ENCODE measurements at regions not wholly inside any gene's neighbourhood (a gene's known extent, or its start where the extent isn't known, plus 50 kb on each side); places are given as distances from the start of the nearest gene placed in this dataset.
A peak's percentile ranks its signal among the peaks of the same experiment; 100 is the strongest.

DNA sequence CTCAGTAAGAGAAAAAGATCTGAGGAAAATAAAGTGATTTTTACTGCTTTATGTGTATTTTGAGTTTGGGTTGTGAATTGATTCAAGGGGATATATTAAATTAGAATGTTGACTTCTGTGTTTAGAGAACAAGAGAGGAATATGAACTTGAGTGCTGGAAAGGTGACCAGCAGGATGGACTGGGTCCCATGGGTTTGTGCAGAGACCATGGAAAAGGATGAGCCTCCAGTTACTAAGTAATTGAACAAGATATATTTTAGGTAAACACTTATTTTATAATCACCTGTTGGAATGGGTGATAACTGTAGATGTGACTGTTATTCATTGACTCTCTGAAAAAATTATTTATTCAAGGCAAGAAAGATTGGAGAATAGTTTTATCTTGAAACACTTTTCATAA is 82.0 kb upstream of the TOP3B start:
- no peaks in the 10 kb centered on the region for H3K79me1 ChIP-seq (ENCODE audit: low read length)
- H2BK120ac ChIP-seq (ENCODE audit: low read depth, low read length) = no peak overlapping the region
- no peaks in the 10 kb centered on the region for H3K79me2 ChIP-seq (ENCODE audit: control insufficient read depth, insufficient read depth, low read length)
- H3K23ac ChIP-seq (ENCODE audit: low read length) = no peak overlapping the region
- no peak overlapping the region for H3K56ac ChIP-seq (ENCODE audit: low read length)
- no peak for DNase-seq
- H3K4ac ChIP-seq (ENCODE audit: low read depth, low read length) = no peak overlapping the region
- no peak overlapping the region for H3K27ac ChIP-seq (ENCODE audit: low read depth, low read length)
- no peak overlapping the region for H4K5ac ChIP-seq (ENCODE audit: low read length)
- H3K4me1 ChIP-seq (ENCODE audit: control insufficient read depth, low read depth, low read length) = no peaks in the 10 kb centered on the region
- peaks cover 7% of the 10 kb centered on the region for H3K27me3 ChIP-seq (ENCODE audit: insufficient read depth, low read length, poor library complexity)
- H3K9ac ChIP-seq (ENCODE audit: low read length) = no peak overlapping the region
- no peak overlapping the region for H4K8ac ChIP-seq (ENCODE audit: low read depth, low read length)
- H3K4me2 ChIP-seq (ENCODE audit: low read length) = no peak overlapping the region
- no peak overlapping the region for H2BK15ac ChIP-seq (replicated peaks; ENCODE audit: low read depth)
- H3K18ac ChIP-seq (ENCODE audit: low read length) = no peak overlapping the region
- no peak overlapping the region for H3K4me3 ChIP-seq (ENCODE audit: low read length)
- H3K36me3 ChIP-seq (ENCODE audit: control insufficient read depth, insufficient read depth, low read length) = no peaks in the 10 kb centered on the region
- no peak overlapping the region for H2AK5ac ChIP-seq (ENCODE audit: low read length)
- H2BK5ac ChIP-seq (ENCODE audit: low read length) = no peak overlapping the region

DNA sequence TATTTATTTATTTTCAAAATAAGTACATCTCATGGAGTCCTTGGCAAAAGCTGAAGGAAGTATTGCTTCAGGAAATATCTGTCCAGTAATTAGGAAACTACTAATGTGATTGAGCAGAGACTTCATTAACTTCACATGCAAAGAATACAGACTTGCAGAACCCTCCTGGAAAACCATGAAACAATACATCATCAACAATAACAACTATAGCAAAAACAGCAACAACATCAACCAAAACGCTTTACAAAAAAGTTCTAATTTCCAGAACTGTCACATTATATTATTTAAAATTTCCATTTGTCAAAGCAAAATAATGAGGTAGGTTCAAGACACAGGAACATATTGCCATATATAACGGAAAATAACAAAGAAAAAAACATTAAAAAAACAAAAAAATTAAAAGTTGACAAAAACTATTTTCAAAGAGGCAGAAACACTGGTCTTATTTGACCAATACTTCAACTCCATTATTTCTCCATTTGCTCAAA is 79.8 kb upstream of the TOP3B start:
- H3K4me3 ChIP-seq (ENCODE audit: low read length) = no peak overlapping the region
- H2BK15ac ChIP-seq (replicated peaks; ENCODE audit: low read depth) = no peak overlapping the region
- DNase-seq = no peak
- no peak overlapping the region for H3K56ac ChIP-seq (ENCODE audit: low read length)
- H3K4me1 ChIP-seq (ENCODE audit: control insufficient read depth, low read depth, low read length) = no peaks in the 10 kb centered on the region
- H2AK5ac ChIP-seq (ENCODE audit: low read length) = no peak overlapping the region
- H3K18ac ChIP-seq (ENCODE audit: low read length) = no peak overlapping the region
- H2BK5ac ChIP-seq (ENCODE audit: low read length) = no peak overlapping the region
- no peak overlapping the region for H4K8ac ChIP-seq (ENCODE audit: low read depth, low read length)
- H3K79me2 ChIP-seq (ENCODE audit: control insufficient read depth, insufficient read depth, low read length) = no peaks in the 10 kb centered on the region
- no peak overlapping the region for H3K4me2 ChIP-seq (ENCODE audit: low read length)
- no peak overlapping the region for H3K9ac ChIP-seq (ENCODE audit: low read length)
- H4K5ac ChIP-seq (ENCODE audit: low read length) = no peak overlapping the region
- WGBS (ENCODE audit: extremely low coverage, insufficient coverage, low lambda C conversion rate) = no CpG with 5 or more reads among the region's 2 CpGs
- H3K4ac ChIP-seq (ENCODE audit: low read depth, low read length) = no peak overlapping the region
- H3K36me3 ChIP-seq (ENCODE audit: control insufficient read depth, insufficient read depth, low read length) = no peaks in the 10 kb centered on the region
- H2BK120ac ChIP-seq (ENCODE audit: low read depth, low read length) = no peak overlapping the region
- peaks cover 4% of the 10 kb centered on the region for H3K27me3 ChIP-seq (ENCODE audit: insufficient read depth, low read length, poor library complexity)
- H3K23ac ChIP-seq (ENCODE audit: low read length) = no peak overlapping the region
- no peaks in the 10 kb centered on the region for H3K79me1 ChIP-seq (ENCODE audit: low read length)
- H3K27ac ChIP-seq (ENCODE audit: low read depth, low read length) = no peak overlapping the region

DNA sequence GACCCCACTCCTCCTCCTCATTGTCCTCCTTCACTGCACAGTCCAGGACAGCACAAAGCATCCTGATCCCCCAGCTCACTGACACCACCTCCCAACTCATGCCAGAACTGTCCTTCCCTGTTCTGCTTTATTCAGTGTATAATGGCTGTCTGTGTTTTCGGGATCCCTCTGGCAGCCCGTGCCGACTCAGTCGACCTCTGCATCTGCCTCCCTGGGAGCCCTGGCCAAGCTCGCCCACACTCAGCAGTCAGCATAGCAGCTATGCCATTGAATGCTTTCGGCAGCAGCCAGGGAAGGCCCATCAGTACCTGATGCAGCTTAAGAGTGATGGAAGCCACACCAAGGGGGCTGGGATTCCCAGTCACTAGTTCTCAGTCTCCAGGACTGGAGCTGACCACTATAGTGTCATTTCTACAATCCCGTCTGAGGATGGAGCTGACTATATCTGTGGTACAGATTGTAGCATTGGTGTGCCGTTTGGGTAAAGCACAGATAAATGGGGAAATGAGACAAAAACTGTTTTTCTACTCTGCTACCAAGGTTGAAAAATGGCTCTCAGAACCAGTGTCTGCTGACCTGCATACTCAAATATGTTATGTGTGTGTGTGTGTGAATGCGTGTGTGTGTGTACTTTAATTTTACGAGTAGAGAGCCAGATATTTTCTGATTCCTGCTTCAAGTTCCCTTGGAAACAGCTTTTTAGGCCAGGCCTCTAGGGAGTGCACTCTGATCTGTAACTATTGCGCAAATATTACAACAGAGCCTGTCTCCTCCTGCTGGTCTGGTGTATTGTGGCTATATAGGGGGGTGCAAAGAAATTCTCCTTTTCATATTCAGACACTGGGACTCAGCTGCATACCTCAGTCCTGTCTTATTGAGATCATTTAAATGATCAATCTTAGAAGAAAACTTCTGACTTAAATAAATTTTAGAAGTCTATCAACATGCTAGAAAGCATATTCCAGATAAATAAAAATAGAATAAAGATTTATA is 78.8 kb upstream of the TOP3B start:
- Histone ChIP-seq H3K4me2 (ENCODE audit: low read length) (no peak overlapping the region), H3K4me3 (ENCODE audit: low read length) (no peak overlapping the region), H3K23ac (ENCODE audit: low read length) (no peak overlapping the region), H3K36me3 (ENCODE audit: control insufficient read depth, insufficient read depth, low read length) (no peaks in the 10 kb centered on the region), H3K27me3 (ENCODE audit: insufficient read depth, low read length, poor library complexity) (peaks cover 4% of the 10 kb centered on the region), H2AK5ac (ENCODE audit: low read length) (no peak overlapping the region), H4K5ac (ENCODE audit: low read length) (no peak overlapping the region), H4K8ac (ENCODE audit: low read depth, low read length) (no peak overlapping the region), H3K27ac (ENCODE audit: low read depth, low read length) (no peak overlapping the region), H2BK15ac (replicated peaks; ENCODE audit: low read depth) (no peak overlapping the region), H3K9ac (ENCODE audit: low read length) (no peak overlapping the region), H3K79me1 (ENCODE audit: low read length) (no peaks in the 10 kb centered on the region), H3K4ac (ENCODE audit: low read depth, low read length) (no peak overlapping the region), H3K4me1 (ENCODE audit: control insufficient read depth, low read depth, low read length) (no peaks in the 10 kb centered on the region), H3K56ac (ENCODE audit: low read length) (no peak overlapping the region), H3K18ac (ENCODE audit: low read length) (no peak overlapping the region), H2BK5ac (ENCODE audit: low read length) (no peak overlapping the region), H2BK120ac (ENCODE audit: low read depth, low read length) (no peak overlapping the region), H3K79me2 (ENCODE audit: control insufficient read depth, insufficient read depth, low read length) (no peaks in the 10 kb centered on the region)
- WGBS (ENCODE audit: extremely low coverage, insufficient coverage, low lambda C conversion rate) = no CpG with 5 or more reads among the region's 11 CpGs
- no peak for DNase-seq

DNA sequence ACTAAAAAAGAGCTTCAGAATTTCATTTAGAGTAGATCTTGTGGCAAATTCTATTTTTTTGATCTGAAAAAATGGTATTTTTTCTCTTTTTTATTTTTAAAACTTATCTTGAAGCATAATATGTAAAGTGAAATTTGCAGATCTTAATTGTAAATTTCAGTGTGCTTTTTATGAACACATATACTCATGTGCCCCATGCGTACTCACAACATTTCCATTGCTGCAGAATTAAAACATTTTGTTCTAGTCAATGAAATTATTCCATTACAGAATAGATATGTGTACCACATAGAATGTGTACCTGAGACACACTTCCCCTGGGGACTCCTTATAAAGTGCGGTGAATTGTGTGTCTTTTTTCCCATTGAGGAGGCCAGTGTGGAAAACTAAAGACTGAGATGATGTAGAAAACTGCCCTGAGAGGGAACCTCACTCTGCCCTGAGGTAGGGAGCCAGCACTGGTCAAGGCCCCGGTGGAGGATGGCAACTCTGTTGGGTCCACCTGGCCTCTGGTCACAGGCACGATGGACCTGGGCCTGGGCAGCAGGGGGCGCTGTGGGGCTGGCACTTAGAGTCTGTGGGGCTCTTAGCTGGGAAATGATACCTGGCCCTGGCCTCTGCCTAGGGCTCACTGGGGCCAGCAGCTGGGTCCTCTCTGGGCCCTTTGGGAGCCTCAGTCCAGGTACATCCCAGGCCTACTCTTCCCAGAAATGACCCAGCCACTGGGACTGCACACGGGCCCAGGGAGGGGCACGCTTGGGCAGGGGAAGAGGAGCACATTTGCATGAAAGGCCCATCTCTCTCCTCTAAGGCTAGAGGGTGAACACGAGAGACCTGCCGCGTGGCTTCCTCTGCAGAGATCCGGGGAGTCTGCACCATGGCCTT is 77.9 kb upstream of the TOP3B start:
- Histone ChIP-seq H3K27me3 (ENCODE audit: insufficient read depth, low read length, poor library complexity) (peaks cover 4% of the 10 kb centered on the region), H3K79me2 (ENCODE audit: control insufficient read depth, insufficient read depth, low read length) (no peaks in the 10 kb centered on the region), H3K9ac (ENCODE audit: low read length) (no peak overlapping the region), H2BK120ac (ENCODE audit: low read depth, low read length) (no peak overlapping the region), H4K8ac (ENCODE audit: low read depth, low read length) (no peak overlapping the region), H3K4me3 (ENCODE audit: low read length) (no peak overlapping the region), H3K56ac (ENCODE audit: low read length) (no peak overlapping the region), H3K36me3 (ENCODE audit: control insufficient read depth, insufficient read depth, low read length) (no peaks in the 10 kb centered on the region), H3K4me1 (ENCODE audit: control insufficient read depth, low read depth, low read length) (no peaks in the 10 kb centered on the region), H2BK15ac (replicated peaks; ENCODE audit: low read depth) (no peak overlapping the region), H4K5ac (ENCODE audit: low read length) (no peak overlapping the region), H3K4me2 (ENCODE audit: low read length) (no peak overlapping the region), H3K4ac (ENCODE audit: low read depth, low read length) (no peak overlapping the region), H2BK5ac (ENCODE audit: low read length) (no peak overlapping the region), H2AK5ac (ENCODE audit: low read length) (no peak overlapping the region), H3K18ac (ENCODE audit: low read length) (no peak overlapping the region), H3K79me1 (ENCODE audit: low read length) (no peaks in the 10 kb centered on the region), H3K23ac (ENCODE audit: low read length) (no peak overlapping the region), H3K27ac (ENCODE audit: low read depth, low read length) (no peak overlapping the region)
- no CpG with 5 or more reads among the region's 11 CpGs for WGBS (ENCODE audit: extremely low coverage, insufficient coverage, low lambda C conversion rate)
- DNase-seq = peak; percentile 67

DNA sequence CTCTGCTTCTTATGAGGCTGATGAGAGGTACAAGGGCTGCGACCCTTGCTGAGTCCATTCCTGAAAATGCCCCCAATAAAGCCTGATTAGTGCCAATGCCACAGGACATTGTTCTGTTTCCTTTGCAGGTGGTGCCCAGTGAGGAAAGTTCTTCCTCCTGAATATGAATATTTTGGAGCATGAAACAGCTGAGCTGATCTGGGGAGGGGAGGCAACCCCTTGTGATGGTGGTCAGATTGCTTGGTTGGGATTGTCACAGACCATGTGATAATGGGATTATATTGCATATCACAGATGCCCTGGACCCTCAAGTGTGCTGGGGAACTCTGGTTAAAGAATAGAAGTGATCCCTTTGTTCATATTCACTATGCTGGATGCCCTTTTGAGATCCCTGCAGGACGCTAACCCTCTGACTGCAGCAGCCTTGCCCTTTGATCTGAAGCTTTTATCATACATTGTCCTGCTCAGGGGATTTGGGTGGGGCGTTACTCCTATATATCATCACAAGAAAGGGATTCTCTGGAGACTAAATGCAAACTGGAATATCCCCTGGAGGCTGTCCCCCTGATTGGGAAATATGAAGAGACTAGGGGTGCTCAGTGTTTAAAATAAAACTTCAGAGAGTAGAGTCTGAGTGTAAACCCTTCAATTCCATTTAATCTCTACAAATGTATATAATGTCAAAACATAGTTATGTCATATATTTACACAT is 76.9 kb upstream of the TOP3B start:
- Histone ChIP-seq H3K27ac (ENCODE audit: low read depth, low read length) (no peak overlapping the region), H4K5ac (ENCODE audit: low read length) (no peak overlapping the region), H3K4ac (ENCODE audit: low read depth, low read length) (no peak overlapping the region), H3K4me1 (ENCODE audit: control insufficient read depth, low read depth, low read length) (no peaks in the 10 kb centered on the region), H3K9ac (ENCODE audit: low read length) (no peak overlapping the region), H3K79me2 (ENCODE audit: control insufficient read depth, insufficient read depth, low read length) (no peaks in the 10 kb centered on the region), H3K79me1 (ENCODE audit: low read length) (no peaks in the 10 kb centered on the region), H3K23ac (ENCODE audit: low read length) (peak overlapping the region; percentile 66), H3K4me2 (ENCODE audit: low read length) (no peak overlapping the region), H2AK5ac (ENCODE audit: low read length) (no peak overlapping the region), H2BK120ac (ENCODE audit: low read depth, low read length) (no peak overlapping the region), H4K8ac (ENCODE audit: low read depth, low read length) (no peak overlapping the region), H3K56ac (ENCODE audit: low read length) (no peak overlapping the region), H3K36me3 (ENCODE audit: control insufficient read depth, insufficient read depth, low read length) (no peaks in the 10 kb centered on the region), H3K4me3 (ENCODE audit: low read length) (no peak overlapping the region), H2BK15ac (replicated peaks; ENCODE audit: low read depth) (no peak overlapping the region), H2BK5ac (ENCODE audit: low read length) (no peak overlapping the region), H3K18ac (ENCODE audit: low read length) (no peak overlapping the region), H3K27me3 (ENCODE audit: insufficient read depth, low read length, poor library complexity) (peaks cover 4% of the 10 kb centered on the region)
- no CpG with 5 or more reads among the region's 3 CpGs for WGBS (ENCODE audit: extremely low coverage, insufficient coverage, low lambda C conversion rate)
- no peak for DNase-seq
